Astrocyte (in vitro differentiated cells and primary cell): ENCODE measurements at regions not wholly inside any gene's neighbourhood (a gene's known extent, or its start where the extent isn't known, plus 50 kb on each side); places are given as distances from the start of the nearest gene placed in this dataset.

Experiments used
- EZH2 ChIP-seq: IDR thresholded peaks from 2 replicates; pipeline ENCODE4 v1.6.1; 2012; ENCODE audit warnings: mild to moderate bottlenecking, low read length, inconsistent platforms; ENCODE audit not compliant: insufficient read depth
- TF ChIP-seq, protein P1 (sequence below): IDR thresholded peaks from 2 replicates; pipeline ENCODE4 v1.5.1; 2011; ENCODE audit warnings: low read depth, mild to moderate bottlenecking, inconsistent platforms, low read length, moderate library complexity; ENCODE audit not compliant: insufficient read depth

DNA sequence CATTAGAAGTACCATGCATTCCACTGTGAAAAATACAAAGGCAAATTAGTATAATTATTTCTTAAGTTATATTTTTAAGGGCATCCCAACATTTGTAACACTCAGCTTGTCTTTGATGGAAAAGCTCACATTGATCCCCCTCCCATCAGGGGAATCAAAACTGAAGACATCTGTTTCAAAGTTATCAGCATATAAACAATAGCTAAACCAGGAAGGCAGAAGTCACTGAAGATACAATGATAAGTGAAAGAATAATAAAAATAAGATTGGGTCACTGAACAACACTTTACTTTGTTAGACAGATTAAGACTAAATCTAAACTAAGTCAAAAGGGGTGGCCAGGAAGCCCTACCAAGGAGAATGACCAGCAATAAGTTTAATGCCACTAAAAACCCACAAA is 801.9 kb upstream of the ACO1 start:
- TF ChIP-seq, protein P1, sequence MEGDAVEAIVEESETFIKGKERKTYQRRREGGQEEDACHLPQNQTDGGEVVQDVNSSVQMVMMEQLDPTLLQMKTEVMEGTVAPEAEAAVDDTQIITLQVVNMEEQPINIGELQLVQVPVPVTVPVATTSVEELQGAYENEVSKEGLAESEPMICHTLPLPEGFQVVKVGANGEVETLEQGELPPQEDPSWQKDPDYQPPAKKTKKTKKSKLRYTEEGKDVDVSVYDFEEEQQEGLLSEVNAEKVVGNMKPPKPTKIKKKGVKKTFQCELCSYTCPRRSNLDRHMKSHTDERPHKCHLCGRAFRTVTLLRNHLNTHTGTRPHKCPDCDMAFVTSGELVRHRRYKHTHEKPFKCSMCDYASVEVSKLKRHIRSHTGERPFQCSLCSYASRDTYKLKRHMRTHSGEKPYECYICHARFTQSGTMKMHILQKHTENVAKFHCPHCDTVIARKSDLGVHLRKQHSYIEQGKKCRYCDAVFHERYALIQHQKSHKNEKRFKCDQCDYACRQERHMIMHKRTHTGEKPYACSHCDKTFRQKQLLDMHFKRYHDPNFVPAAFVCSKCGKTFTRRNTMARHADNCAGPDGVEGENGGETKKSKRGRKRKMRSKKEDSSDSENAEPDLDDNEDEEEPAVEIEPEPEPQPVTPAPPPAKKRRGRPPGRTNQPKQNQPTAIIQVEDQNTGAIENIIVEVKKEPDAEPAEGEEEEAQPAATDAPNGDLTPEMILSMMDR, result no peak
- TF ChIP-seq EZH2, result no peak
